ENCODE measurements at regions not wholly inside any gene's neighbourhood (a gene's known extent, or its start where the extent isn't known, plus 50 kb on each side); places are given as distances from the start of the nearest gene placed in this dataset.

DNA sequence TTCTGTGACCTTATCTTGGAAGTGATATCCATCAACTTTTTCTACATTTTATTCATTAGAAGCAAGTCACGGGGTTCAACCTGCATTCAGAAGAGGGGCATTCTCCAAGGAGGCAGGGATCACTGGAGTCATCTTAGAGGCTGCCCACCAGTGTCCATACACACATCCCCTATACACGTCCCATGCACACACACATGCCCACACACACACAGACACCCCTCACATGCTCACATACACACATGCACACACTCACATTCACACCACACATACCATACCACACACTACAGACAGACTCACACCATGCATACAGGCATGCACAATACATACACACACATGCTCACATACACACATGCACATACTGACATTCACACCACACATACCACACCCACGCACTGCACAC, 884.7 kb downstream of the TBC1D22A start:
- 72 to 94% (median 85%) methylated on average over 3 of the region's 3 CpGs for WGBS, 5 donors
- Histone ChIP-seq H3K4me3 (no peak overlapping the region), H3K4me1 (no peaks in the 10 kb centered on the region), H3K27me3 (peaks cover 0 to under 1% (median 0%) of the 10 kb centered on the region in 3 donors), H3K27ac (no peak overlapping the region), H3K36me3 (no peaks in the 10 kb centered on the region), H3K9me3 (peaks cover 0 to 8% (median 2%) of the 10 kb centered on the region in 4 donors)
- DNase-seq = no peak
- intact Hi-C loops (cut with DNase I; ENCODE audit: low total_unique reads) = no loop called here
- TF ChIP-seq, protein P1, sequence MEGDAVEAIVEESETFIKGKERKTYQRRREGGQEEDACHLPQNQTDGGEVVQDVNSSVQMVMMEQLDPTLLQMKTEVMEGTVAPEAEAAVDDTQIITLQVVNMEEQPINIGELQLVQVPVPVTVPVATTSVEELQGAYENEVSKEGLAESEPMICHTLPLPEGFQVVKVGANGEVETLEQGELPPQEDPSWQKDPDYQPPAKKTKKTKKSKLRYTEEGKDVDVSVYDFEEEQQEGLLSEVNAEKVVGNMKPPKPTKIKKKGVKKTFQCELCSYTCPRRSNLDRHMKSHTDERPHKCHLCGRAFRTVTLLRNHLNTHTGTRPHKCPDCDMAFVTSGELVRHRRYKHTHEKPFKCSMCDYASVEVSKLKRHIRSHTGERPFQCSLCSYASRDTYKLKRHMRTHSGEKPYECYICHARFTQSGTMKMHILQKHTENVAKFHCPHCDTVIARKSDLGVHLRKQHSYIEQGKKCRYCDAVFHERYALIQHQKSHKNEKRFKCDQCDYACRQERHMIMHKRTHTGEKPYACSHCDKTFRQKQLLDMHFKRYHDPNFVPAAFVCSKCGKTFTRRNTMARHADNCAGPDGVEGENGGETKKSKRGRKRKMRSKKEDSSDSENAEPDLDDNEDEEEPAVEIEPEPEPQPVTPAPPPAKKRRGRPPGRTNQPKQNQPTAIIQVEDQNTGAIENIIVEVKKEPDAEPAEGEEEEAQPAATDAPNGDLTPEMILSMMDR (IDR thresholded peaks at IDR 0.05) = no peak
- TF ChIP-seq POLR2A (IDR thresholded peaks at IDR 0.05) (no peak), EP300 (IDR thresholded peaks at IDR 0.05) (no peak), POLR2AphosphoS5 (IDR thresholded peaks at IDR 0.05) (no peak)

- H3K4me3 ChIP-seq = no peak overlapping the region
- peaks cover 0 to 8% (median 4%) of the 10 kb centered on the region in 4 donors for H3K9me3 ChIP-seq
- TF ChIP-seq POLR2AphosphoS5 (IDR thresholded peaks at IDR 0.05) (no peak), EP300 (IDR thresholded peaks at IDR 0.05) (no peak), POLR2A (IDR thresholded peaks at IDR 0.05) (no peak)
- TF ChIP-seq, protein P1 (IDR thresholded peaks at IDR 0.05) = no peak
- no peak overlapping the region for H3K27ac ChIP-seq
- H3K4me1 ChIP-seq = no peaks in the 10 kb centered on the region
- no peaks in the 10 kb centered on the region for H3K36me3 ChIP-seq
- DNase-seq = no peak
- peaks cover 0 to 4% (median 0%) of the 10 kb centered on the region in 3 donors for H3K27me3 ChIP-seq
- intact Hi-C loops (cut with DNase I; ENCODE audit: low total_unique reads) = no loop called here
- 59 to 83% (median 79%) methylated on average over 2 of the region's 2 CpGs for WGBS, 5 donors
Measured at GRCh38 chr22:47645923-47646322, 883.5 kb downstream of the TBC1D22A start.

DNA sequence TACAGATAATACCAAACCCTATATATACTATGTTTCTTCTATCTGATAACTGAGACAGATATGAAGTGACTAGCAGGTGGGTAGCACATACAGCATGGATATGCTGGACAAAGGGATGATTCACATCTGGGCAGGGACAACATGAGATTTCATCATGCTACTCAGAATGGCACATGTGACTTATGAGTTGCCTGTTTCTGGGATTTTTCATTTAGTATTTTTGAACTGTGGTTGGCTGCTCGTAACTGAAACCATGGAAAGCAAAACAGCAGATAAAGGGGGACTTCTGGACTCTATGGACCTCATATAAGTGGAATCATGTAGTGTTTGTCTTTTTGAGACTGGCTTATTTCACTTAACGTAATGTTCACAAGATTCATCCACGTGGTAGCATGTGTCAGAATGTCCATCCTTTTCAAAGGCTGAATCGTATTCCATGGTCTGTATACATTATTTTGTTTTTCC, 883.0 kb downstream of the TBC1D22A start:
- no peaks in the 10 kb centered on the region for H3K36me3 ChIP-seq
- no peak overlapping the region for H3K27ac ChIP-seq

GRCh38 chr22:47634347-47634746, 871.9 kb downstream of the TBC1D22A start:
- no peak overlapping the region for H3K27ac ChIP-seq
- intact Hi-C loops (cut with DNase I; ENCODE audit: low total_unique reads) = no loop called here
- peaks cover 0 to 2% (median 0%) of the 10 kb centered on the region in 4 donors for H3K4me1 ChIP-seq
- no peaks in the 10 kb centered on the region for H3K36me3 ChIP-seq
- peaks cover 0 to 42% (median 21%) of the 10 kb centered on the region in 4 donors for H3K9me3 ChIP-seq
- H3K27me3 ChIP-seq = peaks cover 0 to 33% (median 0%) of the 10 kb centered on the region in 3 donors
- no peak for DNase-seq
- TF ChIP-seq EP300 (IDR thresholded peaks at IDR 0.05) = no peak
- TF ChIP-seq POLR2AphosphoS5 (IDR thresholded peaks at IDR 0.05) = no peak
- TF ChIP-seq POLR2A (IDR thresholded peaks at IDR 0.05) = no peak
- TF ChIP-seq, protein P1 (IDR thresholded peaks at IDR 0.05) = no peak
- 48 to 62% (median 58%) methylated on average over 7 of the region's 7 CpGs for WGBS, 5 donors
- no peak overlapping the region for H3K4me3 ChIP-seq

More for the DNA sequence above, 883.0 kb downstream of the TBC1D22A start:
- Histone ChIP-seq H3K4me3 (no peak overlapping the region), H3K9me3 (peaks cover 0 to 8% (median 4%) of the 10 kb centered on the region in 4 donors), H3K27me3 (peaks cover 0 to 4% (median 0%) of the 10 kb centered on the region in 3 donors), H3K4me1 (no peaks in the 10 kb centered on the region)
- TF ChIP-seq POLR2AphosphoS5 (IDR thresholded peaks at IDR 0.05) = no peak
- TF ChIP-seq, protein P1 (IDR thresholded peaks at IDR 0.05) = no peak
- no peak for TF ChIP-seq EP300 (IDR thresholded peaks at IDR 0.05)
- no peak for TF ChIP-seq POLR2A (IDR thresholded peaks at IDR 0.05)
- intact Hi-C loops (cut with DNase I; ENCODE audit: low total_unique reads) = no loop called here
- DNase-seq = no peak
- 71 to 80% (median 77%) methylated on average over 4 of the region's 4 CpGs for WGBS, 5 donors
